ENCODE measurements at regions not wholly inside any gene's neighbourhood (a gene's known extent, or its start where the extent isn't known, plus 50 kb on each side); places are given as distances from the start of the nearest gene placed in this dataset.

GRCh38 chr18:22467760-22468553 is 50.2 kb upstream of the CTAGE1 start:
- DNase-seq: peak; percentile 14

DNA sequence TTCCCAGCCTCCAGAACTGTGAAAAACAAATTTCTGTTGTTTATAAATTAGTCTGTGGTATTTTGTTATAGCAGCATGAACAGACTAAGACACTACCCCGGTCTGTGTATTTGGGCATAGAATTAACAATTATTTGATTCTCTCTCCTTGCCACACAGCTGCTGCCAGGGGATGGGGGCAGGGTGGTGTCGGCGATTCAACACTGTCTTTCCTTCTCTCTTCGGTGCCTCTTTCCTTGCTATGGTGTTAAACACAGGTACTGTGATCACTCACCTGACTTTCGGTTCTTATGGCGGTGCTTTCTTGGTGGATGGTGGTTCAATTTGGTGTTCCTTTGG is 50.8 kb upstream of the CTAGE1 start:
- no peak for DNase-seq

DNA sequence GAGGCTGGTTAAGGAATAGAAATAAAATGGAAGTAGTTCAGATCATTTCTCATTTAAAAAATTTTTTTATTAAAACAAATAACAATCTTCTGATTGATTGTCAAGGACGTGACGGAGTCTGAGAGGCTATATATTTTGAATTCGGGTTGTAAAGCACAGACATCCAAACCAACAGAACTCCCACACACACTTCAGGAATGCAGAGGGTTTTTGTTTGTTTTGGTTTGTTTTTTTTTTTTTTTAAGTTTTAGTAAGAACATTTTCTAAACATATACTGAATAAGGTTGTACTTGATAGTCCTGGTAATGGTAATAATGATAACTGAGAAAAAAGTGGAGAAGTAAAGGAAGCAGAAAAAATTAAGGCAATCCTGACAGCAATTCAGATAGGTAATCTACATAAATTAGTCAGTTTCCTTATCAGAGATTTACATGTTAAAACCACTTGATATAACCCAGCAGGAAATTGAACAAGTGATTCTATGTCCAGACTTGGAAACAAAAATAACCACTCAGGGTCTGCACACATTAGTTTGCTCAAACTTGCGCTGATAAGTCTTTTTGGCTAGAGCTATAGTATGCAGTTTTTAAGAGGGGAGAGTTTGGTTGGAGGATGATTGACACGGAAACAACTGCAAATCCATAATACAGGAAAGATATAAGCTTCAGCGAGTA is 51.5 kb upstream of the CTAGE1 start:
- DNase-seq: no peak

DNA sequence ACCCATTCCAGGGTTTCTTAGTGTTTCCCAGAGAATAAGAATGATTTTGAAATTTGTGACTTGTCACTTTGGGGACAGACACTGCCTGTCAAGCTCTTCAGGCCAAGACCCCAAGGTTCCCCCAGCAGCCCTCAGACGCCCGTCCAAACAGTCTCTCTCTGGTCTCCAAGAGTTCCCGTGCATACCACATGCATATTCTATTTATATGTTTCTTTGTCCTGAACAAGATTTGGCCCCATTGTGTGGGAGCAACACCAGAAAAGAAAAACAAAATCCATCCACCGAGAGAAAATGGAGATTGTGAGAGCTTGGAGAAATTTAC is 52.2 kb upstream of the CTAGE1 start:
- no peak for DNase-seq

DNA sequence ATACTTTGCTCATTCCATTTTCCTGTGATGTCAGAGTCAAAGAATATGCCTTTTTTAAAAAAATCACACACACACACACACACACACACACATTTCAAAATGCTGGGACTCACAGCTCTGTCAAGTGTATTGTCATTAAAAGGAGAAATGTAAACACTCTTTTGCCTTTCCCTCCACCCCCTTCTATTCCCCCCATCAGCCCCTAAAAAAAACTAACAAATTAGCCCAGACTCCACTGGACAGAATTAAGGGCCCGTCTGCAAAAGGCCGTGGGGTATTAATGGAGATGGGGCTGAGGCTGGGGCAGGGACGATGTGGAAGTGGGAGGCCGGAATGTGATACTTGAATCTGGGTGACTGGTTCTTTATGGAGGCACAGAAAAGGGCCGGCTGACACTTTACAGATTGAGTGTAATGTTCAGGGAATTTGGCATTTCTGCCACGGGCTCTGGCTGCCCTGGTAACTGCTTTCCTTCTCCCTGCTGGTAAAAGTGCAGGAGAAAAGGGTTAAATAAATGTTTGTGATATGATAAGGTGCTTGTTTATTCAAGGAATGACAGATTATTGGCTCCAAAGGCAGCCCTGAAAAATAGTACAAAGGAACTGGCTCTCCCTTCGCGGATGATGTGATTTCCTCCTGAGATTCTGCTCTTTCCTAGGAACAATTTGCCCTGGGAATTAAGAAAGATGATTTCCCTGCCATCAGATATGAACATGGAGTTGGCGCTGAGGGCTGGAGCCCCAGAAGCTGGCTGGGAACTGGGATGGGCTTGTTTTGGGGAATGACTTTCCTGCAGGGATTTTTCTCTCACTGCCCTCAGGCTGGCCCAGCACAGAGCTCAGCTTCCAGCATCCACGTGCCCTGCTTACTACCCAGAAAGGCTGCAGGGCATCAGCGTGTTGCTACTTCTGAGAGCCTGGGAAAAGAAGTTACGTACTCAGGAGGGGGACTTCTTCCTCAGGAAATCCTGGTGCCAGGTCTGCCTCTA is 52.8 kb upstream of the CTAGE1 start:
- no peak for DNase-seq

DNA sequence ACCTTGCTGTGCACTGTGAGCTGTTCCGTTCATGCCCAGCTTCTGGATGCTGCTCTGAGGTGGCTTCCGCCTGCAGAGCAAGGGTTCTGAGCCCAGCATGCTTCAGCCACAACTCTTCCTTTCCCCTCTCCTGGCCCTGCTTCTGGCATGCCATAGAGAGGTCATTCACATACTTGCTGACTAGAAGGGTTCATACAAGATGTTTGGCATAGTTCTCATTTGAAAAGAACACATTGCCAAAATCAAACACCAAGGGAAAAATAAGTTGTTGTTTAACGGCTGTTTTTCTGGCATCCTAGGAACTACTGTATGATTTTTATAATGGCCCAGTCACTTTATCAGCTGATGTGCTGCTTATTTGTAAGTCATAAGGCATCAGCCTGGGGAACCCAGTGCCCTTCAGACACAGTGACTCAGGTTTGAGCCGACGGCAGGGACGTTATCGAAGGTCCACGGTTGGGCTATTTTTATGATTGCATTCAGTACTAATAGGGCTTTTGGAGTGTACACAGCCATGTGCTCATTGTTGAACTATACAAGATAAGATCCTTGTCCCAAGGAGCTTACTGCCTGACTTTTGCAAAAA is 53.9 kb upstream of the CTAGE1 start:
- DNase-seq: no peak

DNA sequence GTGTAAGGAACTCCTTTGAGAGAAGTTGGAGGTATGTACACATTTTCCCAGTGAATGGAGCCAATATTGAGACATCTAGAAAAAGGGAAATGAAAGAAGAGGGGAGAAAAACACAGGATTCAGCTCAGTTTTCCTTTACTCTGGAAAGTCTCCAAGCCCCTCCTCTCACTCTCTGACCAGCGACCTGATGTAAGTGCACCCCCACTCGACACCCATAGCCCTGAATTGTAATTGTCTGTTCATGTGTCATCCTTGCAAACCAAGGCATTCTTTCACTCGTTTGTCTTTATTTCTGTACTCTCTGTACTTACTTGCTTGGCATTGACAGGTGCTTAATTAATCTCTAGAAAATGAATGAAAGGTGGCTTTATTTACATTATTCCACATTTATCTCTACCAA is 55.7 kb upstream of the CTAGE1 start:
- DNase-seq: no peak

- DNase-seq: no peak
Observed at GRCh38 chr18:22475426-22476100, 57.8 kb upstream of the CTAGE1 start.

- DNase-seq: no peak
Observed at GRCh38 chr18:22477222-22477621, 59.5 kb upstream of the CTAGE1 start.

DNA sequence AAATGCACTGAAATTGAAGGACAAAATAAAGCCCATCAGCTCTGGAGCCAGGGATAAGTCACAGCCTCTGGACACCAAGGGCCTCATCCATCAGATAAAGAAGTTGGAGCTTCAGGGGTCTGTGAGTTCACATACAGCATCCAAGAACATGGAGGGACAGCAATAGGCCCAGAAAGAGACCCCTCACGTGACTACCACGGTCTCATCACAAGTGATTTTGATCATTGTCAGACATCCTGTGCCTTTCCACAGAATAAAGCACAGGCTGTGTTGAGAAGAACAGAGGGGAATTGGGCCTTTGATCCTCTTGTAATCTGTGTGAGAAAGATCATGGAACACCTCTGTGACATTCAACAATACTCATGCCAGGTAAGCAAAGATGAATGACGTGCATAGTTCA is 65.2 kb upstream of the CTAGE1 start:
- DNase-seq: no peak

DNA sequence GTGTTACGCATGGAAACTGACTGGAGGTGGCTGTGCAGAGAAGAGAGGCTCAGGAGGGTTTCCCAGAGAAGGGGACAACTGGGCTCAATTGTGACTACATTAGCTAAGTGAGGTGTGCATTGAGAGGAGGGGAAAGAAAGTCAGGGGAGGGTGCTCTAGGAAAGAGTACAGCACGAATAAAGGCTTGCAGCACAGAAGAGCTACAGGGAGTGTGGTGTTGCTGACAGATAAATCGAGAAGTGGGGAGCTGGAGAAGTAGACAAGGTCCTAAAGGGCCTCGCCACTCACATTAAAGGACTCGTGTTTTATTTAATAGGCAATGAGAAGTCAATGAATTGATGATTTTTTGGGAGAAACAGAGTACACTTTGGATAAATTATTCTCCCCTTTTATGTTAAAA is 65.7 kb upstream of the CTAGE1 start:
- no peak for DNase-seq

DNA sequence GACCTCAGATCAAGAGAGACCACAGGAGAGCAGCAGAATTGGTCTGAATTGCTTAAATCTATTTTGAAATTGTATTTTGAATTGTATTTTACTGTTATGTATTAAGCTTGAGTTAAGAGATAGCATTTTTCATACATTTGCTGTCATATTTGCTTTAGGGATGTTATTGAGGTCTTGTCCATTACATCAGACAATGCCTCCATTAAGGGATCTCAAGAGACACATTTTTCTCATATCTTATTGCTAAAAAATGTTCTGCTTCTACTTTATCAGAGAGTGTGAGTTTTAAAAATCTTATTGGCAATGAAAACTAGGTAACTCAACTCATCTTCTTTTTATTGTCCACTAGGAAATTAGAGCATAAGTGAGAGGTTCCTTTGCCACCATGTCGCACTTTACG is 66.8 kb upstream of the CTAGE1 start:
- DNase-seq: no peak

DNA sequence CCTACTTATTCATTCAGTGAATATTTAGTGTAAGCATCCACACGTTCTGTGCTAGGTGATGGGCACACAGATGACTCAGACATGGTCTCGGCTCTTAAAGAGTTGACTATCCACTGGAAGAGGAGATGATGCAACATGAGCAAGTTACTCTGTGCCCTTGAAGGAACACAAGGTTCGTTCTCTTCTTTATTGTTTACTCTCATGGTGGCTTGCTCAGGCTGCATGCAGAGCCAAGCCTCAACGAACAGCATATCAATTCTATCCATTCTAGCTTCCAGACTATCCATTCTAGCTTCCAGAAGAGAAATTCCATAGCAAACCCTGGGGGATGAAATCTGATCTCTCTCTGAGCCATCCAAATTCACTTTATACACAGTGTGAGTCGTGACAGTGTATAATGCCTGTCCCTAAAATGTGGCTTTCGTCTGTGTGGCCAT is 68.1 kb upstream of the CTAGE1 start:
- no peak for DNase-seq

GRCh38 chr18:22486667-22487066 is 69.0 kb upstream of the CTAGE1 start:
- no peak for DNase-seq

GRCh38 chr18:22488554-22488953 is 70.8 kb upstream of the CTAGE1 start:
- DNase-seq: no peak

DNA sequence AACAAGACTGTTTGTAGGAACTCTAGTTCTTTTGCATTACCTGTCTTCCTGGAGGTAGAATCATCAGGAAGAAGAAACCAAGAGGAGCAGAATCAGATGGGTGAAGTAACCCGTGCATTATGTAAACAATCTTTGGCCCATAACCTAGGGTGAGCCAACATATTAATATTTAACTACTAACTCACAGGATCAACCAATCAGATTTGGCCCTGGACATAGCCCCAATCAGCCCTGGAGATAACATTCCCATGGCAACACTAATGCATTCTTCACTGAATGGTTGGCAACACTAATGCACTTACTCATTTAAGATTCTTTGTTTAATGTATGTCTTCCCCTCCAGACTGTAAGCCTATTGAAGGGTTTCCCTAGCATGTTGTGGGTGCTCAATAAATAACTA is 72.0 kb upstream of the CTAGE1 start:
- no peak for DNase-seq

DNA sequence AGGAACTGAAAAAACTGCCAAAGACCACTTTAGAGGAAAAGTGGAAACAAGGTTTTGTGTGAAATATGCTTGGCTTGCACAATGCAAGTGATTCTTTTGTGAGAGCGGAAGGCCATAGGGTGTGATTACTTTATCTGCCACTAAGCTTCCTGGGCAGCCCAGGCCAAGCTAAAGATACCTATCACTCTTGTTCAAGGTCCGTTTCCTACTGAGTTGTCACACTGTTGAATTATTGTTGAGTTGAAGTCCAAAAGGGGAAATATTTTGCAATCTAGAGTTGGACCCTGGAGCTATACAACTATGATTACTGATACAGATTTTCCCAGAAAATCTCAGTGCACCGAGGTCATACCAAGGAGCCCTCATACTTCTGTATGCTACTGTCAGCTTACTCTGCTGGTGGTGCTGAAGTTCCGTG is 72.7 kb upstream of the CTAGE1 start:
- peak; percentile 0 for DNase-seq

GRCh38 chr18:22493255-22493654 is 75.5 kb upstream of the CTAGE1 start:
- DNase-seq: no peak

DNA sequence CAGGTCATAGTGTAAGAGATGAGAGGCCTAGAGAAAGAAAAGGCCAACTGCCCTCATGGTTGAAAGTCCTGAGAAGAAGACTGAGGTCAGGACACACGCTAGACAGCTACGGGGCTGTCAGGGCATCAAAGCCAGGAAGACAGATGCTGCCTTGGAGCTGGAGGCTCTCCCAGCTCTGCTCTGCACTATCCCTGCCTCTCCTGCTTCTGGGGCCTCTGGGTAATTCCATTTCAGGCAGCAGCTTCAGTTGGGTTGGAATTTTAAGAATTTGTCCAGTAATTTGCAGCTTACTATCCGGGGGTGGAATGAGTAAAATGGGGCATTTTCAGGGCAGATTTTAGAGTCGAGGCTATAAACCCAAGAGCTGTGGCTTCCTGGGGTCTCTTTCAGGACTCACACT is 76.2 kb upstream of the CTAGE1 start:
- DNase-seq: no peak

DNA sequence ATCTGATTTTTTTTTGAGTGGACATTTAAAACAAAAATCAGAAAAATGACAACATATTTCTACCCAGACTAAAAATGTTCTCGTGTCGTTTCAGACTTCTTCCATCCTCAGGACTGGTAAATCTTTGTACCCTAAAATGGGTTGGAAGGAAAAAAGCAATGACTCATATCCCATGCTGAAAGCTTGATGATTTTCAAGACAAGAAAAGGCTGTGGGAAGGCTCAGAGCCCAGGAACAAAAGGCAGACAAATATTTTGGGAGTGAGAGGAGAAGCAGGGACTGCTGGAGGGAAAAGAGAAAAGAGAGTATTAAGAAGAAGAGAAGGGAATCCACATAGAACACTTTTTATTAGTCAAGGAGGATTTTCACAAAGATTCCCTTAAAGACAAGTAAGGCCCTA is 77.1 kb upstream of the CTAGE1 start:
- DNase-seq: no peak

- DNase-seq: no peak
Observed at GRCh38 chr18:22499421-22499820, 81.7 kb upstream of the CTAGE1 start.

GRCh38 chr18:22503803-22504202 is 86.1 kb upstream of the CTAGE1 start:
- no peak for DNase-seq

All from MV-4-11 (cell line).